ENCODE measurements at regions not wholly inside any gene's neighbourhood (a gene's known extent, or its start where the extent isn't known, plus 50 kb on each side); places are given as distances from the start of the nearest gene placed in this dataset.

DNA sequence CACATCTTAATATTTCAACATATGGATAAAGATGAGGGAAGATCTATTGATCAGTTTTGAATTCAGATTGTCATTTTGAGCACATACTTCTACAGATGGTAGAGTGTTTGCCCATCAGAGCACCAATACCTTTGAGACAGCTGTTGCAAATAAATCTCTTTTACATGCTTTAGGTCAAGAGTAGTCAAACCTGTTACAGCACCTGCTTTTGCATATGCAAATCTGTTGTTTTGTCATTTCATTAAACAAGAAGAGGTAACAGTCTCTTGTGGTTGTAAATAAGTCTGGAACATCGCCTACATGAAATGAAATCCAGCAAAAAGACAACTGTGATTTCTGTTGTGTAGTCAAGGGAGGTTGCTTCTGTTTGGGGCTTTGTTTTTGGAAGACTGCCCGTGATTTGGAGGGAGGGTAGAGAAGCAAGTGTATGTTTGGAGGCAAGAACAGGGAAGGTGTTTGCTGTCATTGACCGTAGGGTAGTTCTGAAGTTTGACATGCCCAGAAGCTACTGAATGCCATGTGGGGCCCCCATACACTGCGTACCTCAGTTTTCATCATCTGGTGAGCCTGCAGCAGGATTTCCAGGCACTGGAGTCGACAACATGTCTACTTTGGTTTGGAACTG, 233.6 kb upstream of the PPP1R3A start:
- no peaks in the 10 kb centered on the region for H4K20me1 ChIP-seq (ENCODE audit: control insufficient read depth, extremely low read depth, insufficient read depth, low read length)
- no peaks in the 10 kb centered on the region for H3K4me1 ChIP-seq (ENCODE audit: control insufficient read depth, extremely low read depth, insufficient read depth, low read length)
- H3K79me2 ChIP-seq (ENCODE audit: control insufficient read depth, insufficient read depth, low read length), result no peaks in the 10 kb centered on the region
- H2AFZ ChIP-seq (ENCODE audit: low read length), result no peak overlapping the region
- no peak for DNase-seq (ENCODE audit: low read depth in 2 of 2)
- no peak overlapping the region for H3K9ac ChIP-seq (ENCODE audit: insufficient read depth, low read length)
- H3K27me3 ChIP-seq (ENCODE audit: control insufficient read depth, insufficient read depth, low read length), result no peaks in the 10 kb centered on the region
- H3K9me3 ChIP-seq (ENCODE audit: control insufficient read depth, insufficient read depth, low read depth, low read length), result no peaks in the 10 kb centered on the region
- TF ChIP-seq, protein P1, sequence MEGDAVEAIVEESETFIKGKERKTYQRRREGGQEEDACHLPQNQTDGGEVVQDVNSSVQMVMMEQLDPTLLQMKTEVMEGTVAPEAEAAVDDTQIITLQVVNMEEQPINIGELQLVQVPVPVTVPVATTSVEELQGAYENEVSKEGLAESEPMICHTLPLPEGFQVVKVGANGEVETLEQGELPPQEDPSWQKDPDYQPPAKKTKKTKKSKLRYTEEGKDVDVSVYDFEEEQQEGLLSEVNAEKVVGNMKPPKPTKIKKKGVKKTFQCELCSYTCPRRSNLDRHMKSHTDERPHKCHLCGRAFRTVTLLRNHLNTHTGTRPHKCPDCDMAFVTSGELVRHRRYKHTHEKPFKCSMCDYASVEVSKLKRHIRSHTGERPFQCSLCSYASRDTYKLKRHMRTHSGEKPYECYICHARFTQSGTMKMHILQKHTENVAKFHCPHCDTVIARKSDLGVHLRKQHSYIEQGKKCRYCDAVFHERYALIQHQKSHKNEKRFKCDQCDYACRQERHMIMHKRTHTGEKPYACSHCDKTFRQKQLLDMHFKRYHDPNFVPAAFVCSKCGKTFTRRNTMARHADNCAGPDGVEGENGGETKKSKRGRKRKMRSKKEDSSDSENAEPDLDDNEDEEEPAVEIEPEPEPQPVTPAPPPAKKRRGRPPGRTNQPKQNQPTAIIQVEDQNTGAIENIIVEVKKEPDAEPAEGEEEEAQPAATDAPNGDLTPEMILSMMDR (conservative IDR thresholded peaks at IDR 0.05 in 1 of 2, IDR thresholded peaks at IDR 0.05 in 1 of 2; ENCODE audit: low read depth in 1 of 2, low read length in 2 of 2), result no peak
- no peaks in the 10 kb centered on the region for H3K36me3 ChIP-seq (ENCODE audit: control insufficient read depth, insufficient read depth, low read length)
- H3K4me2 ChIP-seq (ENCODE audit: extremely low read depth, insufficient read depth, low read length), result no peak overlapping the region
- H3K27ac ChIP-seq (ENCODE audit: insufficient read depth, low read length), result no peak overlapping the region
- no peak overlapping the region for H3K4me3 ChIP-seq (replicated peaks in 1 of 4; ENCODE audit: control extremely low read depth in 1 of 4, insufficient read depth in 1 of 4, low read depth in 3 of 4, low read length in 4 of 4)

- no peak overlapping the region for H3K4me3 ChIP-seq (replicated peaks in 1 of 4; ENCODE audit: control extremely low read depth in 1 of 4, insufficient read depth in 1 of 4, low read depth in 3 of 4, low read length in 4 of 4)
- TF ChIP-seq EZH2 (IDR thresholded peaks at IDR 0.05; ENCODE audit: low read length, missing control alignments), result no peak
- TF ChIP-seq, protein P1 (conservative IDR thresholded peaks at IDR 0.05 in 1 of 2, IDR thresholded peaks at IDR 0.05 in 1 of 2; ENCODE audit: low read depth in 1 of 2, low read length in 2 of 2), result no peak
- no peaks in the 10 kb centered on the region for H3K79me2 ChIP-seq (ENCODE audit: control insufficient read depth, insufficient read depth, low read length)
- no peaks in the 10 kb centered on the region for H3K4me1 ChIP-seq (ENCODE audit: control insufficient read depth, extremely low read depth, insufficient read depth, low read length)
- no peak overlapping the region for H3K9ac ChIP-seq (ENCODE audit: insufficient read depth, low read length)
- H3K27me3 ChIP-seq (ENCODE audit: control insufficient read depth, insufficient read depth, low read length), result no peaks in the 10 kb centered on the region
- no peaks in the 10 kb centered on the region for H3K36me3 ChIP-seq (ENCODE audit: control insufficient read depth, insufficient read depth, low read length)
- H4K20me1 ChIP-seq (ENCODE audit: control insufficient read depth, extremely low read depth, insufficient read depth, low read length), result no peaks in the 10 kb centered on the region
- no peak for DNase-seq (ENCODE audit: low read depth in 2 of 2)
- no peaks in the 10 kb centered on the region for H3K9me3 ChIP-seq (ENCODE audit: control insufficient read depth, insufficient read depth, low read depth, low read length)
- H2AFZ ChIP-seq (ENCODE audit: low read length), result no peak overlapping the region
- no peak overlapping the region for H3K4me2 ChIP-seq (ENCODE audit: extremely low read depth, insufficient read depth, low read length)
- no peak overlapping the region for H3K27ac ChIP-seq (ENCODE audit: insufficient read depth, low read length)
These were observed 233.0 kb upstream of the PPP1R3A start for GRCh38 chr7:114151777-114152176.

DNA sequence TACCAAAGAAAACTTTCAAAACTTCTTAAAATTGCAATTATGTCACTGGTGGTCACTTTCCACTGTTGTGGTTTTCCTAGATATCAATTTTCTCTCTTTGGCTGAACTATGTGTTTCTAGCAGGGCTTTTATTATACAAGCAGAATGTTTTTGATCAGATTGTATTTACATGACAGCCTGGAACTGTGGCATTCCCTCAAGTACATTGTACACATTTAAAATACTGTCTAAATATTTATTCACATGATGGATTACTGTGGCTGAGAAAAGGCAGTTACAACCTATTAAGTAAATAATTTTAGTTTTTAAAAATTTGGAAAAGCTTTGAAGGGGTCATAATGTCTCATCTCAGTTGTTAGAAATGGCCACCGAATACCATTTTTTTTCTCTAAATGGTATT, 231.9 kb upstream of the PPP1R3A start:
- Histone ChIP-seq H2AFZ (ENCODE audit: low read length) (no peak overlapping the region), H3K9me3 (ENCODE audit: control insufficient read depth, insufficient read depth, low read depth, low read length) (no peaks in the 10 kb centered on the region)
- TF ChIP-seq, protein P1 (conservative IDR thresholded peaks at IDR 0.05 in 1 of 2, IDR thresholded peaks at IDR 0.05 in 1 of 2; ENCODE audit: low read depth in 1 of 2, low read length in 2 of 2), result no peak
- TF ChIP-seq EZH2 (IDR thresholded peaks at IDR 0.05; ENCODE audit: low read length, missing control alignments), result no peak

More for the DNA sequence above, 231.9 kb upstream of the PPP1R3A start:
- DNase-seq (ENCODE audit: low read depth in 2 of 2), result peak in 1 of 2 donors; percentile 39
- H3K4me3 ChIP-seq (replicated peaks in 1 of 4; ENCODE audit: control extremely low read depth in 1 of 4, insufficient read depth in 1 of 4, low read depth in 3 of 4, low read length in 4 of 4), result no peak overlapping the region
- H3K36me3 ChIP-seq (ENCODE audit: control insufficient read depth, insufficient read depth, low read length), result no peaks in the 10 kb centered on the region
- H3K9ac ChIP-seq (ENCODE audit: insufficient read depth, low read length), result no peak overlapping the region
- no peak overlapping the region for H3K4me2 ChIP-seq (ENCODE audit: extremely low read depth, insufficient read depth, low read length)
- no peaks in the 10 kb centered on the region for H3K4me1 ChIP-seq (ENCODE audit: control insufficient read depth, extremely low read depth, insufficient read depth, low read length)
- no peaks in the 10 kb centered on the region for H3K27me3 ChIP-seq (ENCODE audit: control insufficient read depth, insufficient read depth, low read length)
- no peaks in the 10 kb centered on the region for H4K20me1 ChIP-seq (ENCODE audit: control insufficient read depth, extremely low read depth, insufficient read depth, low read length)
- H3K27ac ChIP-seq (ENCODE audit: insufficient read depth, low read length), result no peak overlapping the region
- H3K79me2 ChIP-seq (ENCODE audit: control insufficient read depth, insufficient read depth, low read length), result no peaks in the 10 kb centered on the region
